Right lobe of liver (tissue), 6 donors: ENCODE measurements at regions not wholly inside any gene's neighbourhood (a gene's known extent, or its start where the extent isn't known, plus 50 kb on each side); places are given as distances from the start of the nearest gene placed in this dataset.
A peak's percentile ranks its signal among the peaks of the same experiment; 100 is the strongest.

Source experiments
- ATAC-seq, 4 donors: fragments of 200-7000 bp; cut with Tn5 transposase; one replicate each; pipeline ENCODE4 v1.9.1; 2020; ENCODE audit warnings: mild to moderate bottlenecking in 4 of 4, moderate library complexity in 4 of 4
- DNase-seq, 3 donors: peaks; one replicate each; pipeline ENCODE4 v3.0.0-alpha.2; 2020
- H3K27ac ChIP-seq, 3 donors: fragments of 200-600 bp; one replicate each; pipeline ENCODE4 v1.8.0; 2022
- H3K27me3 ChIP-seq, 2 donors: fragments of 200-600 bp; one replicate each; pipeline ENCODE4 v1.8.0; 2022
- H3K36me3 ChIP-seq, 4 donors: fragments of 200-600 bp; sonication (generic) in 1 of 4; one replicate each; pipeline versions ENCODE4 v1.5.1 to v1.8.0; 2017 to 2022; ENCODE audit warnings: control low read depth in 1 of 4
- H3K4me1 ChIP-seq, 4 donors: fragments of 200-600 bp; sonication (generic) in 1 of 4; one replicate each; pipeline versions ENCODE4 v1.5.1 to v1.8.0; 2017 to 2022; ENCODE audit warnings: control low read depth in 1 of 4
- H3K4me3 ChIP-seq, 3 donors: fragments of 200-600 bp; one replicate each; pipeline ENCODE4 v1.8.0; 2022
- H3K9me3 ChIP-seq, 4 donors: fragments of 200-600 bp; sonication (generic) in 1 of 4; one replicate each; pipeline versions ENCODE4 v1.5.1 to v1.8.0; 2017 to 2022; ENCODE audit warnings: control low read depth in 1 of 4
- POLR2A ChIP-seq: fragments of 450-650 bp; IDR thresholded peaks from one replicate; pipeline ENCODE4 v1.6.1; 2017; ENCODE audit warnings: antibody characterized with exemption, mild to moderate bottlenecking
- WGBS: methylation state at CpG from one replicate; pipeline ENCODE4 v1.1.6; 2018; ENCODE audit warnings: low coverage, low lambda C conversion rate; ENCODE audit not compliant: insufficient coverage; ENCODE audit errors: missing lambda C conversion rate; 5-methylcytosine and 5-hydroxymethylcytosine counted together
- intact Hi-C, 2 donors: fragments of 100-400 bp; cut with DNase I; formaldehyde crosslinking; loops; one replicate each; pipeline versions ENCODE4 v1.11.2 to v1.14.1; 2022
- TF ChIP-seq, protein P1 (sequence below), 4 donors: fragments of 200-600 bp in 3 of 4; fragments of 450-650 bp in 1 of 4; IDR thresholded peaks; one replicate each; pipeline versions ENCODE4 v1.5.1 to v1.8.0; 2016 to 2022; ENCODE audit warnings: antibody characterized with exemption in 4 of 4, mild to moderate bottlenecking in 2 of 4
- donor health status: DM: no; HTN: yes; CAD: no.
- donor health status: DM: no; HTN: no; CAD: no.
- donor health status: DM: no; HTN: no; CAD: no.
- donor health status: DM: no; HTN: yes; CAD: no.
- donor health status: DM: no; HTN: yes; CAD: no.

DNA sequence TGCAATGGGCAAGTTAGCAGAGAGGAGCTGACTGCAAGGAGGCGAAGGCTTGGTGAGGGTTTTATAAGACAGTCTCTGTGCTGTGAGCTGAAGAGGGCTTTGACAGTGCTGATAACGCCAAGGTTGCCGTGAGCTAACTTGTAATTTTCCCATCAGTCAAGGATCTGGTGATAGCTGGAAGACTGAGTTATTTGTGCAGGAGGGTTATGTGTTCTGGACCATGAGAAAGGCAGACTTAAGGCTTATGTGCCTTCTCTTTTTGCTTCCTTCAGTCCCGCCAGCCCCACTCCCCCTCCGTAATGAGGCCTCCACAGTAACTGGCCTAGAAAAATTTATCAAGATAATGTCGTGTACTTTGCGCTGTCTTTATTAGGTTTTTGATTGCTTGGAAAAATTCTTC is 94.6 kb downstream of the RTP5 start:
- WGBS: 90% methylated on average over 5 of the region's 7 CpGs
- TF ChIP-seq, protein P1, sequence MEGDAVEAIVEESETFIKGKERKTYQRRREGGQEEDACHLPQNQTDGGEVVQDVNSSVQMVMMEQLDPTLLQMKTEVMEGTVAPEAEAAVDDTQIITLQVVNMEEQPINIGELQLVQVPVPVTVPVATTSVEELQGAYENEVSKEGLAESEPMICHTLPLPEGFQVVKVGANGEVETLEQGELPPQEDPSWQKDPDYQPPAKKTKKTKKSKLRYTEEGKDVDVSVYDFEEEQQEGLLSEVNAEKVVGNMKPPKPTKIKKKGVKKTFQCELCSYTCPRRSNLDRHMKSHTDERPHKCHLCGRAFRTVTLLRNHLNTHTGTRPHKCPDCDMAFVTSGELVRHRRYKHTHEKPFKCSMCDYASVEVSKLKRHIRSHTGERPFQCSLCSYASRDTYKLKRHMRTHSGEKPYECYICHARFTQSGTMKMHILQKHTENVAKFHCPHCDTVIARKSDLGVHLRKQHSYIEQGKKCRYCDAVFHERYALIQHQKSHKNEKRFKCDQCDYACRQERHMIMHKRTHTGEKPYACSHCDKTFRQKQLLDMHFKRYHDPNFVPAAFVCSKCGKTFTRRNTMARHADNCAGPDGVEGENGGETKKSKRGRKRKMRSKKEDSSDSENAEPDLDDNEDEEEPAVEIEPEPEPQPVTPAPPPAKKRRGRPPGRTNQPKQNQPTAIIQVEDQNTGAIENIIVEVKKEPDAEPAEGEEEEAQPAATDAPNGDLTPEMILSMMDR (IDR thresholded peaks at IDR 0.05): no peak
- TF ChIP-seq POLR2A: no peak
- intact Hi-C loops: no loop called here
- H3K36me3 ChIP-seq: no peaks in the 10 kb centered on the region
- H3K4me1 ChIP-seq: no peaks in the 10 kb centered on the region
- no peaks in the 10 kb centered on the region for H3K27me3 ChIP-seq
- H3K27ac ChIP-seq: no peak overlapping the region
- no peak for ATAC-seq
- H3K4me3 ChIP-seq: no peak overlapping the region
- no peak for DNase-seq
- no peaks in the 10 kb centered on the region for H3K9me3 ChIP-seq

DNA sequence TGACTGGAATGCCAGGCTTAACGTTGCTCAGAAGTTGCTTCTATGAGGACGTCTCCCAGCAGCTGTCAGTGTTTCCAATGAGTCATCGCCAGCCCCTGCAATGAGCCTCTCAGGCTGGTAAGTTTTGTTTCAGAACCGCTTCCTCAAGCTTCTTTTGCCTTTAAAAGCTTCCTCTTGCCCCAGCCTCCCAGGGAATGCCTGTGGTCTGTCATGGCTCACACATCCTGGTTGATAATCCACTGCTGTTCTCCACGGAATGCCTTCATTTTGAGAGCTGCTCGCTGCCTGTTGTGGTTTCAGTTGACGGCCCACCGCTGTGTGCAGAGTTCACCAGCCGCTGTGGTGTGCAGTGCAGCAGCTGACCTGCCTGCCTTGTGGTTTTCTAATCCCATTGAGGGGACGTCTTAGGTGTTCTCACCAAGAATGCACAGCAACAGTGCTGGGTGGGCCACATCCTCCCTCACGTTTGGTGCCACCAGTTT is 96.4 kb downstream of the RTP5 start:
- no peaks in the 10 kb centered on the region for H3K36me3 ChIP-seq
- intact Hi-C loops: no loop called here
- TF ChIP-seq POLR2A: no peak
- TF ChIP-seq, protein P1 (IDR thresholded peaks at IDR 0.05): no peak
- peak in 2 of 3 donors; percentile 33 to 40 for DNase-seq
- H3K27ac ChIP-seq: no peak overlapping the region
- H3K4me3 ChIP-seq: no peak overlapping the region
- 36% methylated on average over 8 of the region's 11 CpGs for WGBS
- ATAC-seq: peak; percentile 46 to 87 (median 69)
- no peaks in the 10 kb centered on the region for H3K4me1 ChIP-seq
- H3K27me3 ChIP-seq: no peaks in the 10 kb centered on the region
- H3K9me3 ChIP-seq: no peaks in the 10 kb centered on the region

DNA sequence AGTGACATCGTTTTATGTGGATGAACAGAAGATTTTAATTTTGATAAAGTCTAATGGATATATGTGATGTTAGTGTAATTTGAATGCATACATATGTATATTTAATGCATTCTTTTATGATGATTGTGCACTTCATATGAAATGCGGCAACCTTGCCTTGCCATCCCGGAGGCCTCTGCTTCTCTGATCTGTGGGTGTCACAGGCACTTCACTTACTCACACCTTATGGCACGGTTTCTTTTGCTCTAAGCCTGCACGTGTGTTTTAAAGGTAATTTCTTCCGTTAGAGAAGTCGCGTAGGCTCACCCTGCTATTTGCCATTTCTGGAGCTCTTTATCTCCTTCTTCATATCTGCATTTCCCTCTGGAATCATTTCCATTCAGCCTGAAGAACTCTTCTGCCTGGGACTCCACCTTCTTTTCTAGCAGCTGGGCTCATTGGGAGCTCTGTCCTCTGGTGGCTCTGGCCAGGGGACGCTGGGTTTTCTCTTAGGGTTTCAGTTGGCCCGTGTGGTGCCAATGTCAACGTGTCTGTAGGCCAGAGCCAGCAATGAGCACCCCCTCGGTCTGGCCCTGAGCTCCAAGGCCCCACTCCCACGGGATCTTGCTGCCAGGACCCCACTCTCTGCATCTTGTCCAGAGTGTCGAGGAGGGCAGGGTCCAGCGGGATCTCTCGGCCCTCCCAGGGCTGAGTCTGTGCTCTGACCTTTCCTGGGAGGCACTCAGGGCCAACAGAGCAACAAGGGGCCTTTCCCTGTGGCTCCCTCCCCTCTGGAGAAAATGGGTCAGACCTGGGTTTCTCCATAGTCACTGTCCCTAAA is 97.3 kb downstream of the RTP5 start:
- Histone ChIP-seq H3K27ac (no peak overlapping the region), H3K9me3 (no peaks in the 10 kb centered on the region), H3K4me1 (no peaks in the 10 kb centered on the region), H3K27me3 (no peaks in the 10 kb centered on the region), H3K4me3 (no peak overlapping the region), H3K36me3 (no peaks in the 10 kb centered on the region)
- WGBS: 83% methylated on average over 9 of the region's 16 CpGs
- no peak for TF ChIP-seq POLR2A
- TF ChIP-seq, protein P1 (IDR thresholded peaks at IDR 0.05): no peak
- no peak for ATAC-seq
- peak in 2 of 3 donors; percentile 30 to 37 for DNase-seq
- intact Hi-C loops: no loop called here

DNA sequence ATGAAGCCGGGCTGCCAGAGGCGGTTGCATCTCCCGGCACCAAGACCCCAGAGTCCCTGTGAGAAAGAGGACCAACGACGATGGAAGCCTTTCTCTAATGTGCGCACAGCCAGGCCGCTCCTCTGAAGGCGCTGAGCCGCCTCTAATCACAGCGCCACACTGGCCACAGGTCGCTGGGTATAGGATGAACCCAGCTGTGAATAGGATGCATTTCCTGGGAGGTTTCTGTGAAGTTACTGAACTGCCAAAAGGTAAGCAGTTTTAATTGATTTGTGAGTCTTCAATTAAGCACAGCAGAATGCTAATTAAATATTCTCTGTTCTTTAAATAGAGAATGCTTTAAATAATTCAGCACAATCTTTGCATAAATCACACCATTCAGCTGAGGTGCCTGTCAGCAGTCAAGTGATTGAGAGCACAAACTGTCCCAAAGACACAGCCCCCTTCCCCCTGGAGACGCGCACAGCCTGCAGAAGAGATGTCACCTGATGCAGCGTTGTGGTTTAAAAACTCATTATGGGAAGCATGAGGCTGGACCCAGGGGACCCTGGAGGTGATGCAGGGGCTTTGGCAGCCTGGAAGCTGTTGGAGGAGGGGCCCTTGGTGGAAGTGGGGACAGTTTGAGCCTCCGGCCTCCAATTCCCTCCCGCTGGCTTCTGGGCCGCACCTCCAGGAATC is 98.1 kb downstream of the RTP5 start:
- no peak for ATAC-seq
- H3K9me3 ChIP-seq: no peaks in the 10 kb centered on the region
- no peaks in the 10 kb centered on the region for H3K27me3 ChIP-seq
- no peak overlapping the region for H3K27ac ChIP-seq
- 96% methylated on average over 11 of the region's 17 CpGs for WGBS
- H3K4me3 ChIP-seq: no peak overlapping the region
- peak in 2 of 3 donors; percentile 23 to 35 for DNase-seq
- intact Hi-C loops: no loop called here
- no peaks in the 10 kb centered on the region for H3K4me1 ChIP-seq
- TF ChIP-seq, protein P1 (IDR thresholded peaks at IDR 0.05): no peak
- TF ChIP-seq POLR2A: no peak
- no peaks in the 10 kb centered on the region for H3K36me3 ChIP-seq
